ENCODE measurements at regions not wholly inside any gene's neighbourhood (a gene's known extent, or its start where the extent isn't known, plus 50 kb on each side); places are given as distances from the start of the nearest gene placed in this dataset.

DNA sequence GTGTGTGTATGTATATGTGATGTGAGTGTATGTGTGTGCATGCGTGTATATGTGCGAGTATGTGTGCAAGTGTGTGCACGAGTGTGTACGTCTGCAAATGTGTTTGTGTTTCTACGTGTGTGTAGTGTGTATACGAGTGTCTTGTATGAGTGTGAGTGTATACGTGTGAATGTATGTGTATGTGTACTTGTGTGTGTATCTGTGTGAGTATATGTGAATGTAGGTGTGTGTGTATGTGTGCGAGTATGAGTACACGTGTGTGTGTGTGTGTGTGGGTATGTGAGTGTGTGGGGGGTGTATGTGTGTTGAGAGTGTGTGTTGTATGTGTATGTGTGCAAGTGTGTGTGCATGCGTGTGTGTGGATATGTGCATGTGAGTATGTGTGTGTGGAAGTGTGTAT, 602.0 kb upstream of the CDH4 start:
- no peak for DNase-seq (ENCODE audit: unreplicated experiment)
- Mint-ChIP-seq H3K27me3 (ENCODE audit: insufficient read depth, unreplicated experiment) (peaks cover 50% of the 10 kb centered on the region), H3K27ac (ENCODE audit: low read depth, unreplicated experiment) (no peak overlapping the region), H3K4me1 (ENCODE audit: insufficient read depth, unreplicated experiment) (no peaks in the 10 kb centered on the region), H3K4me3 (ENCODE audit: unreplicated experiment) (no peak overlapping the region), H3K36me3 (ENCODE audit: insufficient read depth, unreplicated experiment) (no peaks in the 10 kb centered on the region), H3K9me3 (ENCODE audit: unreplicated experiment) (peaks cover 15% of the 10 kb centered on the region)
- TF ChIP-seq, protein P1, sequence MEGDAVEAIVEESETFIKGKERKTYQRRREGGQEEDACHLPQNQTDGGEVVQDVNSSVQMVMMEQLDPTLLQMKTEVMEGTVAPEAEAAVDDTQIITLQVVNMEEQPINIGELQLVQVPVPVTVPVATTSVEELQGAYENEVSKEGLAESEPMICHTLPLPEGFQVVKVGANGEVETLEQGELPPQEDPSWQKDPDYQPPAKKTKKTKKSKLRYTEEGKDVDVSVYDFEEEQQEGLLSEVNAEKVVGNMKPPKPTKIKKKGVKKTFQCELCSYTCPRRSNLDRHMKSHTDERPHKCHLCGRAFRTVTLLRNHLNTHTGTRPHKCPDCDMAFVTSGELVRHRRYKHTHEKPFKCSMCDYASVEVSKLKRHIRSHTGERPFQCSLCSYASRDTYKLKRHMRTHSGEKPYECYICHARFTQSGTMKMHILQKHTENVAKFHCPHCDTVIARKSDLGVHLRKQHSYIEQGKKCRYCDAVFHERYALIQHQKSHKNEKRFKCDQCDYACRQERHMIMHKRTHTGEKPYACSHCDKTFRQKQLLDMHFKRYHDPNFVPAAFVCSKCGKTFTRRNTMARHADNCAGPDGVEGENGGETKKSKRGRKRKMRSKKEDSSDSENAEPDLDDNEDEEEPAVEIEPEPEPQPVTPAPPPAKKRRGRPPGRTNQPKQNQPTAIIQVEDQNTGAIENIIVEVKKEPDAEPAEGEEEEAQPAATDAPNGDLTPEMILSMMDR (IDR thresholded peaks at IDR 0.05; ENCODE audit: unreplicated experiment), result no peak
- ChIA-PET POLR2A (no interaction called here), CTCF (no interaction called here)
- no TSS peak for BruUV-seq (replicated peaks)
- intact Hi-C loops (cut with micrococcal nuclease), result no loop called here

DNA sequence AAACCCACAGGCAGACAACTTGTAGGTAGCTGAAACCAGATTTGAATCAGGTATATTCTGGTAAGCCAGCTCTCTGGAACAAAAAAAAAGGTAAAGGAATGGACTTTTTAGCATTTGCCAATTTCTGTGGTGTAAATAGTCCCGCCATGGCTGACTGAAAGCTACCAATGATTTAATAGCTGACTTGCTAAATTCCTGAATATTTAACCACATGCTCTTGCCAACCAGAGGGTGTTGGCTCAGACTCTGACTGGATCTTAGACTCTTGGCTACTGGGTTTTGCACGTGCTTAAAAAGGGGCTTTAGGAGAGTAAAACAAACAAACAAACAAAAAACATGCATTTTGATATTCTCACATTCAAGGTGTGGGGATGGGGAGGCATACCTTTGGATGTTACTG, 600.0 kb upstream of the CDH4 start:
- no peak for DNase-seq (ENCODE audit: unreplicated experiment)
- BruUV-seq (replicated peaks), result no TSS peak
- ChIA-PET CTCF (no interaction called here), POLR2A (no interaction called here)
- TF ChIP-seq, protein P1 (IDR thresholded peaks at IDR 0.05; ENCODE audit: unreplicated experiment), result no peak
- H3K36me3 Mint-ChIP-seq (ENCODE audit: insufficient read depth, unreplicated experiment), result no peaks in the 10 kb centered on the region
- no peak overlapping the region for H3K4me3 Mint-ChIP-seq (ENCODE audit: unreplicated experiment)
- H3K27ac Mint-ChIP-seq (ENCODE audit: low read depth, unreplicated experiment), result no peak overlapping the region
- H3K4me1 Mint-ChIP-seq (ENCODE audit: insufficient read depth, unreplicated experiment), result no peaks in the 10 kb centered on the region
- intact Hi-C loops (cut with micrococcal nuclease), result no loop called here
- H3K27me3 Mint-ChIP-seq (ENCODE audit: insufficient read depth, unreplicated experiment), result peaks cover 51% of the 10 kb centered on the region
- peaks cover 15% of the 10 kb centered on the region for H3K9me3 Mint-ChIP-seq (ENCODE audit: unreplicated experiment)

GRCh38 chr20:60652615-60653014, 599.4 kb upstream of the CDH4 start:
- no TSS peak for BruUV-seq (replicated peaks)
- TF ChIP-seq, protein P1 (IDR thresholded peaks at IDR 0.05; ENCODE audit: unreplicated experiment), result no peak
- no peaks in the 10 kb centered on the region for H3K36me3 Mint-ChIP-seq (ENCODE audit: insufficient read depth, unreplicated experiment)
- no peak for DNase-seq (ENCODE audit: unreplicated experiment)
- peaks cover 15% of the 10 kb centered on the region for H3K9me3 Mint-ChIP-seq (ENCODE audit: unreplicated experiment)
- H3K4me1 Mint-ChIP-seq (ENCODE audit: insufficient read depth, unreplicated experiment), result no peaks in the 10 kb centered on the region
- POLR2A ChIA-PET, result no interaction called here
- H3K27ac Mint-ChIP-seq (ENCODE audit: low read depth, unreplicated experiment), result no peak overlapping the region
- CTCF ChIA-PET, result interaction anchor here (1.1 kb wide), 2 partner anchors 30 to 170 kb away, joined by 3 to 4 read pairs; no protein-coding TSS in a partner anchor
- intact Hi-C loops (cut with micrococcal nuclease), result no loop called here
- H3K27me3 Mint-ChIP-seq (ENCODE audit: insufficient read depth, unreplicated experiment), result peaks cover 57% of the 10 kb centered on the region
- H3K4me3 Mint-ChIP-seq (ENCODE audit: unreplicated experiment), result no peak overlapping the region

DNA sequence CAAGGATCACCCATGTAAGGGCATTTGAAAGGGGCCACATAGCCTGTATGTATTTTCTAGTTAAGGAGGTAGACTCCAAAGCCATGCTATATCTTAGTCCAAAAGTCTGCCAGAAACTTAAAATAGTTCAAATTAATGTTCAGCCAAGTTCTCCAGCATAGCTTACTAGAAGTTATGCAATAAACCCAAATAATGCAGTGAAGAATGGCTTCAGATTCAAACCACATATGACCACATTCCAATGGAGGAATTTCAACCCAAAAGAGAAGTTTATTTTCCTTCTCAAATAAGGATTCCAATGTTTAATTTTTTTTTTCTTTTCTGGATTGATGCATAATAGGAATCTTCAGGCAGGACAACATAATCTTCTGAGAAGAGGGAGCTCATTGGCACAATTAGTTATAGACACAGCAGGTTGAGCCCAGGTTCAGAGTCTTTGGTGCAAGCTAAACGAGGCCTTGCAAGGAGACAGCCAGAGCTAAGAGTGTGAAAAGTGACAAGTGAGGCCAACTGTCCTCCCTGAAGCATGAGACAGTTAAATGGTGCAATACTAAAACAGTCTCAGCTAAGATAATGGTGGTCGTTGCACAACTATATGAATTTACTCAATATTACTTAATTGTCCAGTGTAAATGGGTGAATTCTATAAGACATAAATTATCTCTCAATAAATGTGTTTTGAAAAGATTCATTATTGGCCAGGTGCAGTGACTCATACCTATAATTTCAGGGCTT, 598.8 kb upstream of the CDH4 start:
- BruUV-seq (replicated peaks), result no TSS peak
- no peaks in the 10 kb centered on the region for H3K4me1 Mint-ChIP-seq (ENCODE audit: insufficient read depth, unreplicated experiment)
- no peak overlapping the region for H3K4me3 Mint-ChIP-seq (ENCODE audit: unreplicated experiment)

More for the DNA sequence above, 598.8 kb upstream of the CDH4 start:
- intact Hi-C loops (cut with micrococcal nuclease), result no loop called here
- Mint-ChIP-seq H3K36me3 (ENCODE audit: insufficient read depth, unreplicated experiment) (no peaks in the 10 kb centered on the region), H3K9me3 (ENCODE audit: unreplicated experiment) (peaks cover 15% of the 10 kb centered on the region), H3K27me3 (ENCODE audit: insufficient read depth, unreplicated experiment) (peaks cover 64% of the 10 kb centered on the region), H3K27ac (ENCODE audit: low read depth, unreplicated experiment) (no peak overlapping the region)
- CTCF ChIA-PET, result interaction anchor here (1.1 kb wide), 2 partner anchors 31 to 169 kb away, joined by 3 to 4 read pairs; no protein-coding TSS in a partner anchor
- POLR2A ChIA-PET, result no interaction called here
- DNase-seq (ENCODE audit: unreplicated experiment), result no peak
- TF ChIP-seq, protein P1 (IDR thresholded peaks at IDR 0.05; ENCODE audit: unreplicated experiment), result no peak
